Left ventricle myocardium inferior (tissue), 1 donor: ENCODE measurements at regions not wholly inside any gene's neighbourhood (a gene's known extent, or its start where the extent isn't known, plus 50 kb on each side); places are given as distances from the start of the nearest gene placed in this dataset.

ENCODE experiments used
- DNase-seq: peaks from one replicate; pipeline ENCODE4 v3.0.0-alpha.2; 2020
- H3K27ac ChIP-seq: fragments of 200-600 bp; replicated peaks from 2 replicates; pipeline ENCODE4 v1.8.0; 2021
- H3K27me3 ChIP-seq: fragments of 200-600 bp; 2 replicates; pipeline ENCODE4 v1.8.0; 2021; ENCODE audit warnings: low read depth
- H3K36me3 ChIP-seq: fragments of 200-600 bp; 2 replicates; pipeline ENCODE4 v1.8.0; 2021
- H3K4me1 ChIP-seq: fragments of 200-600 bp; 2 replicates; pipeline ENCODE4 v1.8.0; 2021
- H3K4me3 ChIP-seq: fragments of 200-600 bp; 2 replicates; pipeline ENCODE4 v1.8.0; 2021; ENCODE audit warnings: mild to moderate bottlenecking, moderate library complexity
- H3K9me3 ChIP-seq: fragments of 200-600 bp; replicated peaks from 2 replicates; pipeline ENCODE4 v1.8.0; 2021
- CTCF ChIP-seq: fragments of 200-600 bp; IDR thresholded peaks from 2 replicates; pipeline ENCODE4 v1.8.0; 2021; ENCODE audit warnings: antibody characterized with exemption, mild to moderate bottlenecking, borderline replicate concordance
- intact Hi-C: fragments of 100-400 bp; cut with micrococcal nuclease; formaldehyde crosslinking; loops from one replicate; pipeline ENCODE4 v1.11.0; 2022
- donor health status: DM: no; HTN: yes; CAD: no; lungs with severe emphysema.

GRCh38 chr6:22189946-22190345, 106.9 kb downstream of the PRL start:
- no peaks in the 10 kb centered on the region for H3K4me1 ChIP-seq
- TF ChIP-seq CTCF: no peak
- intact Hi-C loops: no loop called here
- no peaks in the 10 kb centered on the region for H3K36me3 ChIP-seq
- DNase-seq: no peak
- no peak overlapping the region for H3K4me3 ChIP-seq
- no peaks in the 10 kb centered on the region for H3K27me3 ChIP-seq
- no peak overlapping the region for H3K27ac ChIP-seq
- peaks cover 6% of the 10 kb centered on the region for H3K9me3 ChIP-seq

GRCh38 chr6:22194188-22194921, 102.5 kb downstream of the PRL start:
- Histone ChIP-seq H3K27ac (no peak overlapping the region), H3K36me3 (no peaks in the 10 kb centered on the region), H3K4me3 (no peak overlapping the region), H3K4me1 (no peaks in the 10 kb centered on the region), H3K9me3 (no peaks in the 10 kb centered on the region), H3K27me3 (no peaks in the 10 kb centered on the region)
- intact Hi-C loops: no loop called here
- TF ChIP-seq CTCF: no peak
- no peak for DNase-seq

GRCh38 chr6:22199771-22200170, 97.1 kb downstream of the PRL start:
- no peak for TF ChIP-seq CTCF
- no peaks in the 10 kb centered on the region for H3K9me3 ChIP-seq
- no peak overlapping the region for H3K4me3 ChIP-seq
- H3K4me1 ChIP-seq: no peaks in the 10 kb centered on the region
- no peaks in the 10 kb centered on the region for H3K36me3 ChIP-seq
- DNase-seq: no peak
- H3K27me3 ChIP-seq: no peaks in the 10 kb centered on the region
- no peak overlapping the region for H3K27ac ChIP-seq
- intact Hi-C loops: no loop called here

GRCh38 chr6:22204153-22204552, 92.7 kb downstream of the PRL start:
- intact Hi-C loops: no loop called here
- H3K4me3 ChIP-seq: no peak overlapping the region

GRCh38 chr6:22205266-22205665, 91.6 kb downstream of the PRL start:
- H3K4me1 ChIP-seq: no peaks in the 10 kb centered on the region
- intact Hi-C loops: no loop called here
- no peaks in the 10 kb centered on the region for H3K9me3 ChIP-seq
- TF ChIP-seq CTCF: no peak
- H3K4me3 ChIP-seq: no peak overlapping the region
- no peaks in the 10 kb centered on the region for H3K36me3 ChIP-seq
- H3K27me3 ChIP-seq: no peaks in the 10 kb centered on the region
- H3K27ac ChIP-seq: no peak overlapping the region
- DNase-seq: no peak

More at GRCh38 chr6:22204153-22204552, 92.7 kb downstream of the PRL start:
- Histone ChIP-seq H3K9me3 (no peaks in the 10 kb centered on the region), H3K27ac (no peak overlapping the region), H3K27me3 (no peaks in the 10 kb centered on the region), H3K4me1 (no peaks in the 10 kb centered on the region), H3K36me3 (no peaks in the 10 kb centered on the region)
- DNase-seq: no peak
- no peak for TF ChIP-seq CTCF

- no peak overlapping the region for H3K27ac ChIP-seq
- intact Hi-C loops: no loop called here
- TF ChIP-seq CTCF: no peak
Observed at GRCh38 chr6:22206106-22206505, 90.7 kb downstream of the PRL start.

More at GRCh38 chr6:22206106-22206505, 90.7 kb downstream of the PRL start:
- no peak overlapping the region for H3K4me3 ChIP-seq
- no peaks in the 10 kb centered on the region for H3K4me1 ChIP-seq
- no peak for DNase-seq
- no peaks in the 10 kb centered on the region for H3K9me3 ChIP-seq
- no peaks in the 10 kb centered on the region for H3K36me3 ChIP-seq
- no peaks in the 10 kb centered on the region for H3K27me3 ChIP-seq
